SK-N-MC (cell line): ENCODE measurements at regions not wholly inside any gene's neighbourhood (a gene's known extent, or its start where the extent isn't known, plus 50 kb on each side); places are given as distances from the start of the nearest gene placed in this dataset.

Source experiments
- EZH2 ChIP-seq: fragments of 200-600 bp; sonication (generic); IDR thresholded peaks from one replicate; pipeline ENCODE4 v1.6.1; 2017; ENCODE audit warnings: antibody characterized with exemption
- POLR2AphosphoS5 ChIP-seq: IDR thresholded peaks from 2 replicates; pipeline ENCODE4 v1.6.1; 2012; ENCODE audit warnings: mild to moderate bottlenecking, low read depth, low read length, borderline replicate concordance

DNA sequence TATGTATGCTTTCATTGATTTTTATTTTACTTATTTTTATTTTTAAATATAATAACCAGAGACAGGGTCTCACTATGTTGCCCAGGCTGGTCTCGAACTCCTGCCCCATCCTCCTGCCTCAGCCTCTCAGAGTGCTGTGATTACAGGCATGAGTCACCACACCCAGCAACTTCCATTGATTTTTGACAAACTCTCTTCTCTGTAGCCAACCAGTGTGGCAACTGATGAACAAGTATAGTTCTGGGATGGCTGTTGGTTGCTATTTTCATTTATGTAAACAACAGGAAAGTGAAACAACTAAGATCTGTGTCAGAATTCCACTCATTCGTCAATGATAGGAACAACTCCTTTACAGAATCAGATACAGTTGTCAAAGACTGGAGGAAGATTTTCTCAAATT is 356.7 kb upstream of the JARID2 start:
- TF ChIP-seq EZH2, result no peak
- TF ChIP-seq POLR2AphosphoS5, result no peak
